MCF 10A (cell line): ENCODE measurements at regions not wholly inside any gene's neighbourhood (a gene's known extent, or its start where the extent isn't known, plus 50 kb on each side); places are given as distances from the start of the nearest gene placed in this dataset.

Experiments
- BruUV-seq: library from RNA; stranded (reverse); fragments of 400-500 nt; replicated peaks from 2 replicates; lab custom pipeline; 2021; lab: Mats Ljungman, UMichigan
- CTCF ChIA-PET: fragments of 300-600 bp; sonication (Branson Sonifier 250); formaldehyde crosslinking; extraction: SDS; loops from one replicate; lab custom pipeline; 2021; ENCODE audit warnings: antibody characterized with exemption, inconsistent platforms; lab: Yijun Ruan, JAX
- POLR2A ChIA-PET: fragments of 300-600, 350-650 bp; sonication (Branson Sonifier 250); formaldehyde crosslinking; extraction: SDS; loops from one replicate; lab custom pipeline; 2020; ENCODE audit warnings: antibody characterized with exemption, inconsistent platforms; lab: Yijun Ruan, JAX
- DNase-seq: peaks from one replicate; pipeline ENCODE4 v3.0.0-alpha.2; 2018; ENCODE audit not compliant: unreplicated experiment
- H3K27ac Mint-ChIP-seq: one replicate; pipeline ENCODE4 v1.8.0; 2022; ENCODE audit warnings: mild to moderate bottlenecking, low read depth, mixed read lengths; ENCODE audit not compliant: unreplicated experiment
- H3K27me3 Mint-ChIP-seq: one replicate; pipeline ENCODE4 v1.8.0; 2022; ENCODE audit warnings: mixed read lengths; ENCODE audit not compliant: insufficient read depth, unreplicated experiment
- H3K36me3 Mint-ChIP-seq: one replicate; pipeline ENCODE4 v1.8.0; 2022; ENCODE audit warnings: mild to moderate bottlenecking, moderate library complexity, mixed read lengths; ENCODE audit not compliant: insufficient read depth, unreplicated experiment
- H3K4me1 Mint-ChIP-seq: one replicate; pipeline ENCODE4 v1.8.0; 2022; ENCODE audit warnings: mixed read lengths; ENCODE audit not compliant: insufficient read depth, unreplicated experiment
- H3K4me3 Mint-ChIP-seq: one replicate; pipeline ENCODE4 v1.8.0; 2022; ENCODE audit warnings: mild to moderate bottlenecking, moderate library complexity, mixed read lengths; ENCODE audit not compliant: unreplicated experiment
- H3K9me3 Mint-ChIP-seq: one replicate; pipeline ENCODE4 v1.8.0; 2022; ENCODE audit warnings: mixed read lengths; ENCODE audit not compliant: unreplicated experiment
- CTCF ChIP-seq: fragments of 200-600 bp; IDR thresholded peaks from one replicate; pipeline ENCODE4 v1.8.0; 2022; ENCODE audit warnings: antibody characterized with exemption, mild to moderate bottlenecking; ENCODE audit not compliant: unreplicated experiment
- intact Hi-C: fragments of 100-400 bp; cut with micrococcal nuclease; formaldehyde crosslinking; loops from 2 replicates; pipeline ENCODE4 v1.14.1; 2022

GRCh38 chr9:111148052-111149017, 110.1 kb upstream of the LPAR1 start:
- H3K27ac Mint-ChIP-seq: no peak overlapping the region
- DNase-seq: no peak
- POLR2A ChIA-PET: no interaction called here
- CTCF ChIA-PET: interaction anchor here (0.6 kb wide), 2 partner anchors 56 to 986 kb away, joined by 3 read pairs; no protein-coding TSS in a partner anchor
- H3K4me3 Mint-ChIP-seq: no peak overlapping the region
- H3K4me1 Mint-ChIP-seq: no peaks in the 10 kb centered on the region
- BruUV-seq: no TSS peak
- no peaks in the 10 kb centered on the region for H3K36me3 Mint-ChIP-seq
- H3K9me3 Mint-ChIP-seq: no peaks in the 10 kb centered on the region
- TF ChIP-seq CTCF: no peak
- no peaks in the 10 kb centered on the region for H3K27me3 Mint-ChIP-seq
- intact Hi-C loops: no loop called here

- Mint-ChIP-seq H3K36me3 (no peaks in the 10 kb centered on the region), H3K4me1 (no peaks in the 10 kb centered on the region), H3K27ac (no peak overlapping the region), H3K27me3 (no peaks in the 10 kb centered on the region), H3K4me3 (no peak overlapping the region), H3K9me3 (no peaks in the 10 kb centered on the region)
- no peak for TF ChIP-seq CTCF
- CTCF ChIA-PET: no interaction called here
- intact Hi-C loops: no loop called here
- BruUV-seq: no TSS peak
- POLR2A ChIA-PET: no interaction called here
- DNase-seq: no peak
Measured at GRCh38 chr9:111147041-111147440, 108.8 kb upstream of the LPAR1 start.

GRCh38 chr9:111144741-111145140, 106.5 kb upstream of the LPAR1 start:
- no peaks in the 10 kb centered on the region for H3K9me3 Mint-ChIP-seq
- no peak for DNase-seq
- H3K27me3 Mint-ChIP-seq: no peaks in the 10 kb centered on the region
- H3K4me1 Mint-ChIP-seq: no peaks in the 10 kb centered on the region
- H3K36me3 Mint-ChIP-seq: no peaks in the 10 kb centered on the region
- ChIA-PET CTCF (interaction anchor here (0.7 kb wide), 1 partner anchor 51 kb away, joined by 3 read pairs; no protein-coding TSS in a partner anchor), POLR2A (no interaction called here)
- no peak for TF ChIP-seq CTCF
- H3K4me3 Mint-ChIP-seq: no peak overlapping the region
- intact Hi-C loops: no loop called here
- BruUV-seq: no TSS peak
- no peak overlapping the region for H3K27ac Mint-ChIP-seq

GRCh38 chr9:111136180-111136579, 97.9 kb upstream of the LPAR1 start:
- H3K27me3 Mint-ChIP-seq: no peaks in the 10 kb centered on the region
- H3K4me3 Mint-ChIP-seq: no peak overlapping the region
- no peak for TF ChIP-seq CTCF
- H3K27ac Mint-ChIP-seq: no peak overlapping the region
- no peaks in the 10 kb centered on the region for H3K4me1 Mint-ChIP-seq
- peaks cover 17% of the 10 kb centered on the region for H3K9me3 Mint-ChIP-seq
- no TSS peak for BruUV-seq
- H3K36me3 Mint-ChIP-seq: no peaks in the 10 kb centered on the region
- ChIA-PET POLR2A (no interaction called here), CTCF (no interaction called here)
- DNase-seq: no peak
- intact Hi-C loops: no loop called here
